ENCODE measurements at regions not wholly inside any gene's neighbourhood (a gene's known extent, or its start where the extent isn't known, plus 50 kb on each side); places are given as distances from the start of the nearest gene placed in this dataset.

- Histone ChIP-seq H3K27me3 (ENCODE audit: control insufficient read depth in 2 of 2, insufficient read depth in 2 of 2, low read length in 2 of 2) (peaks cover 21% of the 10 kb centered on the region in 2 experiments), H3K9ac (replicated peaks; ENCODE audit: extremely low read depth, insufficient read depth, low read length) (no peak overlapping the region), H3K79me2 (ENCODE audit: control insufficient read depth, insufficient read depth, low read length) (no peaks in the 10 kb centered on the region), H4K20me1 (replicated peaks; ENCODE audit: control insufficient read depth, extremely low read depth, insufficient read depth, low read length) (no peaks in the 10 kb centered on the region), H3K9me3 (replicated peaks; ENCODE audit: control insufficient read depth, insufficient read depth, low read length) (no peaks in the 10 kb centered on the region), H3K4me3 (replicated peaks in 1 of 3; ENCODE audit: insufficient read depth in 1 of 3, low read depth in 1 of 3, low read length in 3 of 3) (no peak overlapping the region), H3K4me1 (ENCODE audit: control insufficient read depth, extremely low read depth, insufficient read depth, low read length) (no peaks in the 10 kb centered on the region), H3K4me2 (ENCODE audit: insufficient read depth, low read length) (no peak overlapping the region), H3K27ac (ENCODE audit: insufficient read depth, low read depth, low read length) (no peak overlapping the region), H3K36me3 (ENCODE audit: control insufficient read depth in 2 of 2, extremely low read depth in 1 of 2, insufficient read depth in 2 of 2, low read length in 2 of 2) (no peaks in the 10 kb centered on the region), H2AFZ (ENCODE audit: low read depth, low read length) (no peak overlapping the region), H3K9me1 (replicated peaks; ENCODE audit: control insufficient read depth, extremely low read depth, insufficient read depth, low read length) (no peaks in the 10 kb centered on the region)
- dilution Hi-C loops (cut with MboI; ENCODE audit: extremely low pct_ligation_motif_present, low sequenced_read_pairs): no loop called here
- no peak for DNase-seq (ENCODE audit: low read depth, low spot score)
- POLR2A ChIA-PET: no interaction called here
- TF ChIP-seq FOS (IDR thresholded peaks at IDR 0.05; ENCODE audit: borderline replicate concordance, insufficient read depth, low read length): no peak
- no peak for TF ChIP-seq GATA2 (IDR thresholded peaks at IDR 0.05; ENCODE audit: insufficient read depth, insufficient read length, low read depth, low read length)
- no peak for TF ChIP-seq MYC (IDR thresholded peaks at IDR 0.05; ENCODE audit: low read depth, low read length)
- no peak for TF ChIP-seq JUN (IDR thresholded peaks at IDR 0.05; ENCODE audit: borderline replicate concordance, insufficient read depth, insufficient read length, low read depth)
- no peak for TF ChIP-seq EZH2 (IDR thresholded peaks at IDR 0.05; ENCODE audit: borderline replicate concordance, low read depth, low read length, severe bottlenecking)
- TF ChIP-seq POLR2AphosphoS5 (IDR thresholded peaks at IDR 0.05; ENCODE audit: insufficient read depth, low read depth, low read length): no peak
- TF ChIP-seq POLR2A (IDR thresholded peaks at IDR 0.05; ENCODE audit: low read depth, low read length): no peak
- TF ChIP-seq CTCF (IDR thresholded peaks at IDR 0.05; ENCODE audit: extremely low read depth in 1 of 2, insufficient read depth in 1 of 2, low read depth in 1 of 2, low read length in 2 of 2): no peak
- no peak for TF ChIP-seq MAX (IDR thresholded peaks at IDR 0.05; ENCODE audit: insufficient read depth, insufficient read length)
- FAIRE-seq: no peak
- intact Hi-C loops (cut with micrococcal nuclease): no loop called here
- no TSS peak for BruUV-seq (replicated peaks)
- CTCF ChIA-PET: no interaction called here
Observed at GRCh38 chr22:22074634-22075381, 92.2 kb upstream of the TOP3B start.

All from endothelial cell of umbilical vein (primary cell).